WTC11 (cell line): ENCODE measurements at regions not wholly inside any gene's neighbourhood (a gene's known extent, or its start where the extent isn't known, plus 50 kb on each side); places are given as distances from the start of the nearest gene placed in this dataset.

Source experiments
- ATAC-seq: fragments of 200-7000 bp; cut with Tn5 transposase; 2 replicates; pipeline ENCODE4 v1.10.0; 2021; ENCODE audit warnings: mild to moderate bottlenecking, moderate library complexity
- CTCF ChIA-PET: fragments of 300-600 bp; sonication (Branson Sonifier 250); formaldehyde crosslinking; loops from one replicate; lab custom pipeline; 2021; ENCODE audit warnings: antibody characterized with exemption; lab: Charles Lee
- POLR2A ChIA-PET: fragments of 350-600 bp; sonication (Branson Sonifier 250); formaldehyde crosslinking; loops from one replicate; lab custom pipeline; 2021; ENCODE audit warnings: antibody characterized with exemption; lab: Charles Lee
- DNase-seq: peaks from one replicate; pipeline ENCODE4 v3.0.0; 2021; ENCODE audit warnings: low spot score
- H3K27ac Mint-ChIP-seq: 2 replicates; pipeline ENCODE4 v1.8.0; 2021; ENCODE audit warnings: mixed read lengths
- H3K27me3 Mint-ChIP-seq: 2 replicates; pipeline ENCODE4 v1.8.0; 2021; ENCODE audit warnings: low read depth, mild to moderate bottlenecking, moderate library complexity, mixed read lengths
- H3K36me3 Mint-ChIP-seq: 2 replicates; pipeline ENCODE4 v1.8.0; 2021; ENCODE audit warnings: mixed read lengths
- H3K4me1 Mint-ChIP-seq: 2 replicates; pipeline ENCODE4 v1.8.0; 2022; ENCODE audit warnings: mixed read lengths
- H3K4me3 Mint-ChIP-seq: 2 replicates; pipeline ENCODE4 v1.8.0; 2021; ENCODE audit warnings: mild to moderate bottlenecking, moderate library complexity, mixed read lengths
- H3K9me3 Mint-ChIP-seq: 2 replicates; pipeline ENCODE4 v1.8.0; 2021; ENCODE audit warnings: mixed read lengths
- CDX4 ChIP-seq: fragments of 250-450 bp; sonication (Bioruptor Pico); IDR thresholded peaks from 2 replicates; pipeline ENCODE4 v1.9.0; 2021; ENCODE audit warnings: moderate library complexity, mild to moderate bottlenecking, inconsistent platforms, borderline replicate concordance
- FOXP1 ChIP-seq: sonication (generic); formaldehyde crosslinking; IDR thresholded peaks from 2 replicates; pipeline ENCODE4 v1.8.0; 2022; ENCODE audit warnings: missing genetic modification reagents, mild to moderate bottlenecking, moderate library complexity, borderline replicate concordance
- GRHL2 ChIP-seq: fragments of 250-450 bp; sonication (Bioruptor Pico); IDR thresholded peaks from 2 replicates; pipeline ENCODE4 v1.8.0; 2022; ENCODE audit warnings: mild to moderate bottlenecking, moderate library complexity; ENCODE audit not compliant: insufficient replicate concordance, severe bottlenecking
- HMGA2 ChIP-seq: fragments of 250-450 bp; sonication (Bioruptor Pico); IDR thresholded peaks from 2 replicates; pipeline ENCODE4 v1.4.0; 2021; ENCODE audit warnings: mild to moderate bottlenecking, moderate library complexity
- IRF2 ChIP-seq: sonication (generic); formaldehyde crosslinking; IDR thresholded peaks from 2 replicates; pipeline ENCODE4 v1.8.0; 2022; ENCODE audit warnings: low read depth, missing genetic modification reagents, borderline replicate concordance
- MXD4 ChIP-seq: fragments of 250-450 bp; sonication (Bioruptor Pico); IDR thresholded peaks from 2 replicates; pipeline ENCODE4 v1.8.0; 2021; ENCODE audit warnings: mild to moderate bottlenecking, moderate library complexity, borderline replicate concordance
- SP1 ChIP-seq: sonication (generic); formaldehyde crosslinking; conservative IDR thresholded peaks from 2 replicates; pipeline ENCODE4 v1.8.1; 2022; ENCODE audit warnings: missing genetic modification reagents
- STAT6 ChIP-seq: sonication (generic); formaldehyde crosslinking; conservative IDR thresholded peaks from 2 replicates; pipeline ENCODE4 v1.8.1; 2023; ENCODE audit warnings: mild to moderate bottlenecking, low read depth, missing genetic modification reagents, moderate library complexity
- TEAD1 ChIP-seq: sonication (generic); formaldehyde crosslinking; IDR thresholded peaks from 2 replicates; pipeline ENCODE4 v1.8.0; 2022; ENCODE audit warnings: mild to moderate bottlenecking, missing genetic modification reagents
- ZNF281 ChIP-seq: sonication (generic); formaldehyde crosslinking; IDR thresholded peaks from 2 replicates; pipeline ENCODE4 v1.8.0; 2023; ENCODE audit warnings: mild to moderate bottlenecking, missing genetic modification reagents
- ZNF671 ChIP-seq: fragments of 250-450 bp; sonication (Bioruptor Pico); IDR thresholded peaks from 2 replicates; pipeline ENCODE4 v1.8.0; 2021; ENCODE audit warnings: mild to moderate bottlenecking
- TF ChIP-seq, protein P1 (sequence below): sonication (generic); formaldehyde crosslinking; IDR thresholded peaks from 2 replicates; pipeline ENCODE4 v1.8.1; 2023; ENCODE audit warnings: mild to moderate bottlenecking, moderate library complexity, missing genetic modification reagents
- TF ChIP-seq, protein P2 (sequence below): fragments of 250-450 bp; sonication (Bioruptor Pico); IDR thresholded peaks from 2 replicates; pipeline ENCODE4 v1.9.0; 2021; ENCODE audit warnings: mild to moderate bottlenecking, borderline replicate concordance

DNA sequence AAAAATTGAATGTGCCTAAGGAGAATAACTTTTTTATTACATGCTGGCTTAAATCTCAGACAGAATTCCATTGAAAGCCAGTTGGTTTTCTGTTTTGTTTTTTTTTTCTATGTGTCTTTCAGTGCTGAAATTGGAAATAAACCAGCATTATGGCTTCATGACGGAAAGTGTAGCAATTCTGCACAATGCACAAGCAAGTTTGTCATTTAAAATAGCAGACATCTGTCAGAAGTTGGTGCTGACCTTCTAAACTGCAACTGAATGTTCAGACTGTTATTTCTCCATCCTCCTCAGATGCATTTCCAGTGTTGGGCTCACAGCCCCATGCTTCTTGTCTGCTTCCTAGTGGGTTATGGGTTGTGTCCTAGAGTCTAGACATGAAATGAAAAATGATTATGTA, 107.2 kb upstream of the LIMCH1 start (continued):
- TF ChIP-seq ZNF671 (CRISPR knock-in tag) (no peak), CDX4 (CRISPR knock-in tag) (no peak), MXD4 (CRISPR knock-in tag) (no peak), TEAD1 (CRISPR knock-in tag) (no peak)

- no peak for DNase-seq
- Mint-ChIP-seq H3K27ac (no peak overlapping the region), H3K36me3 (peaks cover 11% of the 10 kb centered on the region), H3K4me3 (no peak overlapping the region), H3K9me3 (peaks cover 14% of the 10 kb centered on the region)
- CTCF ChIA-PET, result no interaction called here
- no peak for ATAC-seq
- TF ChIP-seq STAT6 (no peak), GRHL2 (CRISPR knock-in tag) (no peak)
- TF ChIP-seq, all 79 proteins: peak for 0
- peaks cover 54% of the 10 kb centered on the region for H3K4me1 Mint-ChIP-seq
- POLR2A ChIA-PET, result interaction anchor here (1.4 kb wide), 1 partner anchor 73 kb away, joined by 4 read pairs; no protein-coding TSS in a partner anchor
- H3K27me3 Mint-ChIP-seq, result peaks cover 49% of the 10 kb centered on the region
Measured at GRCh38 chr4:41431276-41431675, 106.7 kb upstream of the LIMCH1 start.

DNA sequence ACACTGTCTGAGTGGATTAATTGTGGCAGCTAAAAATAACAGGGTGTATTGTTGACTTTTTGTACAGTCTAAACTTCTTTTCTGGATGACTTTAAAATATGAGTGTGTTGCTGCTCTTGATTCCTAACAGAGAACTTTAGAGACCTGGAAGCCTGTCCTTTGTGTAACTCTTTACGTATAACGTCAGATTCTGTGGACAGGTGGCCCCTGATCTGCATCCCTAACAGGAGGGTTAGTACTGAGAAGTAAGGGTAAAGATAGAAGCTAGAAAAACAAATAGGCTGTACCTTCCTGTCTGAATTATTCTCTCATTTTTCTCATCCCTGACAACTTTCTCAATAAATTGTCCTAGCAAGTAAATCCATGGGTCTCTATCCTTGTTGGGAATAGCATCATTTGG, 105.7 kb upstream of the LIMCH1 start:
- Mint-ChIP-seq H3K36me3 (peaks cover 11% of the 10 kb centered on the region), H3K27me3 (peaks cover 49% of the 10 kb centered on the region), H3K9me3 (peaks cover 14% of the 10 kb centered on the region), H3K4me1 (peaks cover 62% of the 10 kb centered on the region), H3K27ac (peak overlapping the region; percentile 71), H3K4me3 (no peak overlapping the region; the same call in 1 of the 2 replicates)
- ATAC-seq, result no peak
- POLR2A ChIA-PET, result interaction anchor here (1.4 kb wide), 1 partner anchor 73 kb away, joined by 4 read pairs; no protein-coding TSS in a partner anchor
- CTCF ChIA-PET, result no interaction called here
- no peak for DNase-seq
- TF ChIP-seq MXD4 (CRISPR knock-in tag) (no peak), IRF2 (no peak), FOXP1 (CRISPR knock-in tag) (no peak), ZNF281 (no peak), STAT6 (no peak), SP1 (no peak), HMGA2 (CRISPR knock-in tag) (no peak)
- TF ChIP-seq, protein P1, sequence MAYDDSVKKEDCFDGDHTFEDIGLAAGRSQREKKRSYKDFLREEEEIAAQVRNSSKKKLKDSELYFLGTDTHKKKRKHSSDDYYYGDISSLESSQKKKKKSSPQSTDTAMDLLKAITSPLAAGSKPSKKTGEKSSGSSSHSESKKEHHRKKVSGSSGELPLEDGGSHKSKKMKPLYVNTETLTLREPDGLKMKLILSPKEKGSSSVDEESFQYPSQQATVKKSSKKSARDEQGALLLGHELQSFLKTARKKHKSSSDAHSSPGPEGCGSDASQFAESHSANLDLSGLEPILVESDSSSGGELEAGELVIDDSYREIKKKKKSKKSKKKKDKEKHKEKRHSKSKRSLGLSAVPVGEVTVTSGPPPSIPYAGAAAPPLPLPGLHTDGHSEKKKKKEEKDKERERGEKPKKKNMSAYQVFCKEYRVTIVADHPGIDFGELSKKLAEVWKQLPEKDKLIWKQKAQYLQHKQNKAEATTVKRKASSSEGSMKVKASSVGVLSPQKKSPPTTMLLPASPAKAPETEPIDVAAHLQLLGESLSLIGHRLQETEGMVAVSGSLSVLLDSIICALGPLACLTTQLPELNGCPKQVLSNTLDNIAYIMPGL (CRISPR knock-in tag), result no peak
- TF ChIP-seq, protein P2, sequence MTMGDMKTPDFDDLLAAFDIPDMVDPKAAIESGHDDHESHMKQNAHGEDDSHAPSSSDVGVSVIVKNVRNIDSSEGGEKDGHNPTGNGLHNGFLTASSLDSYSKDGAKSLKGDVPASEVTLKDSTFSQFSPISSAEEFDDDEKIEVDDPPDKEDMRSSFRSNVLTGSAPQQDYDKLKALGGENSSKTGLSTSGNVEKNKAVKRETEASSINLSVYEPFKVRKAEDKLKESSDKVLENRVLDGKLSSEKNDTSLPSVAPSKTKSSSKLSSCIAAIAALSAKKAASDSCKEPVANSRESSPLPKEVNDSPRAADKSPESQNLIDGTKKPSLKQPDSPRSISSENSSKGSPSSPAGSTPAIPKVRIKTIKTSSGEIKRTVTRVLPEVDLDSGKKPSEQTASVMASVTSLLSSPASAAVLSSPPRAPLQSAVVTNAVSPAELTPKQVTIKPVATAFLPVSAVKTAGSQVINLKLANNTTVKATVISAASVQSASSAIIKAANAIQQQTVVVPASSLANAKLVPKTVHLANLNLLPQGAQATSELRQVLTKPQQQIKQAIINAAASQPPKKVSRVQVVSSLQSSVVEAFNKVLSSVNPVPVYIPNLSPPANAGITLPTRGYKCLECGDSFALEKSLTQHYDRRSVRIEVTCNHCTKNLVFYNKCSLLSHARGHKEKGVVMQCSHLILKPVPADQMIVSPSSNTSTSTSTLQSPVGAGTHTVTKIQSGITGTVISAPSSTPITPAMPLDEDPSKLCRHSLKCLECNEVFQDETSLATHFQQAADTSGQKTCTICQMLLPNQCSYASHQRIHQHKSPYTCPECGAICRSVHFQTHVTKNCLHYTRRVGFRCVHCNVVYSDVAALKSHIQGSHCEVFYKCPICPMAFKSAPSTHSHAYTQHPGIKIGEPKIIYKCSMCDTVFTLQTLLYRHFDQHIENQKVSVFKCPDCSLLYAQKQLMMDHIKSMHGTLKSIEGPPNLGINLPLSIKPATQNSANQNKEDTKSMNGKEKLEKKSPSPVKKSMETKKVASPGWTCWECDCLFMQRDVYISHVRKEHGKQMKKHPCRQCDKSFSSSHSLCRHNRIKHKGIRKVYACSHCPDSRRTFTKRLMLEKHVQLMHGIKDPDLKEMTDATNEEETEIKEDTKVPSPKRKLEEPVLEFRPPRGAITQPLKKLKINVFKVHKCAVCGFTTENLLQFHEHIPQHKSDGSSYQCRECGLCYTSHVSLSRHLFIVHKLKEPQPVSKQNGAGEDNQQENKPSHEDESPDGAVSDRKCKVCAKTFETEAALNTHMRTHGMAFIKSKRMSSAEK (CRISPR knock-in tag), result no peak
